SJSA1 (cell line): ENCODE measurements at regions not wholly inside any gene's neighbourhood (a gene's known extent, or its start where the extent isn't known, plus 50 kb on each side); places are given as distances from the start of the nearest gene placed in this dataset.

Source experiments
- DNase-seq, 2 experiments: peaks; one replicate each; pipeline ENCODE4 v3.0.0-alpha.2; 2015 to 2020; ENCODE audit warnings: low spot score in 2 of 2, low read depth in 1 of 2
- H3K27ac ChIP-seq: fragments of 250-450 bp; sonication (Bioruptor Pico); 2 replicates; pipeline ENCODE4 v1.5.1; 2020; ENCODE audit warnings: mild to moderate bottlenecking, moderate library complexity
- H3K27me3 ChIP-seq: fragments of 250-450 bp; sonication (Bioruptor Pico); replicated peaks from 2 replicates; pipeline ENCODE4 v1.5.1; 2020; ENCODE audit warnings: mild to moderate bottlenecking, moderate library complexity
- H3K36me3 ChIP-seq: fragments of 250-450 bp; sonication (Bioruptor Pico); 2 replicates; pipeline ENCODE4 v1.5.1; 2020; ENCODE audit warnings: mild to moderate bottlenecking
- H3K4me1 ChIP-seq: fragments of 250-450 bp; sonication (Bioruptor Pico); replicated peaks from 2 replicates; pipeline ENCODE4 v1.6.1; 2021; ENCODE audit warnings: mild to moderate bottlenecking
- H3K4me3 ChIP-seq: fragments of 250-450 bp; sonication (Bioruptor Pico); 2 replicates; pipeline ENCODE4 v1.5.1; 2020; ENCODE audit warnings: mild to moderate bottlenecking
- H3K9me3 ChIP-seq: fragments of 250-450 bp; sonication (Bioruptor Pico); replicated peaks from 2 replicates; pipeline ENCODE4 v1.5.1; 2020; ENCODE audit warnings: mild to moderate bottlenecking

- Histone ChIP-seq H3K27me3 (no peaks in the 10 kb centered on the region), H3K36me3 (no peaks in the 10 kb centered on the region), H3K4me3 (no peak overlapping the region), H3K9me3 (no peaks in the 10 kb centered on the region), H3K27ac (no peak overlapping the region), H3K4me1 (no peaks in the 10 kb centered on the region)
- DNase-seq: no peak
These were observed 820.8 kb upstream of the MAP3K7 start for GRCh38 chr6:91407706-91408105.

GRCh38 chr6:91392951-91393350 is 806.1 kb upstream of the MAP3K7 start:
- H3K27me3 ChIP-seq: no peaks in the 10 kb centered on the region
- H3K4me3 ChIP-seq: no peak overlapping the region
- no peak overlapping the region for H3K27ac ChIP-seq
- no peaks in the 10 kb centered on the region for H3K4me1 ChIP-seq
- no peaks in the 10 kb centered on the region for H3K36me3 ChIP-seq
- DNase-seq: no peak
- H3K9me3 ChIP-seq: no peaks in the 10 kb centered on the region

GRCh38 chr6:91387290-91388059 is 800.6 kb upstream of the MAP3K7 start:
- Histone ChIP-seq H3K4me3 (no peak overlapping the region), H3K27me3 (no peaks in the 10 kb centered on the region), H3K36me3 (no peaks in the 10 kb centered on the region), H3K27ac (no peak overlapping the region), H3K9me3 (no peaks in the 10 kb centered on the region), H3K4me1 (no peaks in the 10 kb centered on the region)
- DNase-seq: no peak

DNA sequence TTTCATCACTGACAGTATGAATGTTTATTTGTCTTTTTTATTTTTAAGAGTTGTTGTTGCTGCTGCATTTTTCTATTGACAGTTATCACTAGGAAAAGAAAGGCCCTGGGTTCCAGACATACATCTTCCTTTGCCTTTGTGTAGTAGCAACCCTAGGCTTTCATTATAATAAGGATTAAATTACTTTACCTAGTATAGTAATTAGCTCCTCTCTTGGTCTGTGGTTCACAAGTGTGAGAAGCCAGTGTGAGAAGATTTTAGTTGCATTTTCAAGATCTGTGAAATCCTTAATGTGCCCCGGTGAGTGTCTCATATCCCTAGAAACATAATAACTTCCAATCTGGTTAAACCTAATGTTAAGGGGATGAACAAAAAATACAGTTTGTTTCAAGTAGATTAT is 799.3 kb upstream of the MAP3K7 start:
- Histone ChIP-seq H3K4me1 (no peaks in the 10 kb centered on the region), H3K9me3 (no peaks in the 10 kb centered on the region), H3K27me3 (no peaks in the 10 kb centered on the region), H3K4me3 (no peak overlapping the region), H3K27ac (no peak overlapping the region), H3K36me3 (no peaks in the 10 kb centered on the region)
- no peak for DNase-seq

DNA sequence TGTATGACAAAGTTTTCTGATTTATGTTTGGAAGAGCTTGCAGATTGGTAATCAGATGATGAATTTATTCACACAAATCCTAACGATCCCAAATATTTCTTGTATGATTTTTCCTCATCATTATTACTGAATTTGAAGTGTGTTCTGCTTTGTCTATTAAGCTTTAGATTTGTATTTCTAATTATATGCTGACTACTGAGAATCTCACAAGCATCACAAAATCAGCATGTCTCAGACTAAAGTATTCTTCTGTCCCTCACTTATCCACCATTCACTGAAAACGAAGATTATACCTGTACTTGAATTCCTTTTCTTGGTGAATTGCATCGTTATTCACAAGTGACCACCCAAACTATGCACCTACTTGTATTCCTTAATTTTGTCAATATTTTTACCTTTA is 796.3 kb upstream of the MAP3K7 start:
- no peaks in the 10 kb centered on the region for H3K36me3 ChIP-seq
- no peak for DNase-seq
- no peaks in the 10 kb centered on the region for H3K4me1 ChIP-seq
- H3K27me3 ChIP-seq: no peaks in the 10 kb centered on the region
- H3K27ac ChIP-seq: no peak overlapping the region
- no peaks in the 10 kb centered on the region for H3K9me3 ChIP-seq
- H3K4me3 ChIP-seq: no peak overlapping the region

- no peak overlapping the region for H3K27ac ChIP-seq
- H3K9me3 ChIP-seq: no peaks in the 10 kb centered on the region
- H3K4me1 ChIP-seq: no peaks in the 10 kb centered on the region
- H3K36me3 ChIP-seq: no peaks in the 10 kb centered on the region
- no peaks in the 10 kb centered on the region for H3K27me3 ChIP-seq
- no peak for DNase-seq
- H3K4me3 ChIP-seq: no peak overlapping the region
These were observed 789.8 kb upstream of the MAP3K7 start for GRCh38 chr6:91376686-91377085.

DNA sequence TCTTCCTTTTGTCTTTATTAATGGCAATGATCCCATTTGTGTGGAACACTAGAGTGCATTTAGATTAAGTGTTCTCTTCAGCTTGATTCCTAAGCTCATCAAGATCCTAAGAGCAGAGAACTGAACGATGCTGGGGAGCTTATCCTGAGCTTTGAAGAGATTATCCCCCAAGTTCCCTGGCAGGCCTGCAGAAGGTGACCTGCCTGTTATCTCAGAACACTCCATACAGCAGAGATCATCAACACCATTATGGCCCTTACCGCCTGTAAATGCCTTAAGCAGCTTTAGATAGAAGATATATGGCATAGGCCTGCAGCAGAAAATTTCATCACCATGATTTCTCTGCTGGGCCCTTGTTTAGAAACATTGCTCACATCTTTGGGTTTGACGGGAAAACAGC is 779.9 kb upstream of the MAP3K7 start:
- Histone ChIP-seq H3K27ac (no peak overlapping the region), H3K9me3 (0 out of 2 replicates have a peak, but pooled peaks cover 3% of the 10 kb centered on the region), H3K36me3 (no peaks in the 10 kb centered on the region), H3K27me3 (no peaks in the 10 kb centered on the region), H3K4me1 (no peaks in the 10 kb centered on the region), H3K4me3 (no peak overlapping the region)
- no peak for DNase-seq

- Histone ChIP-seq H3K4me1 (no peaks in the 10 kb centered on the region), H3K36me3 (no peaks in the 10 kb centered on the region)
These were observed 772.1 kb upstream of the MAP3K7 start for GRCh38 chr6:91358986-91359385.

DNA sequence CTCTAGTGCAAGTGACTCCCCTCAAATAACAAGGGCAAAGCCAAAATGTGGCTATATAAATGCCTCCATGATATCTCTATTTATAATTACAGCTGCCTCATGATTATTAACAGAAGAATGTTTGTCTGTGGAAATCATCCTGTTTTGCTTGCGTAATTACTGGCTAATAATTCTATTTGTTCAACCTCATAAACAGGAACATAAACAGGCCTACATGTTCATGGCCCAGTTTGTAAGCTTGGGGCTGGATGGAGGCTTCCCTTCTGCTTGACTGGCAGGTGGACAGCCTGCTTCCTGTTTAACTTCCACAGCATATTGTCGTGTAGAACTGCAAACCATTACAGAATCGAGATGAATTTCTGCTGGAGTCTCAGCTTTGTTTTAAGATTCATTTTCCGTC is 766.0 kb upstream of the MAP3K7 start:
- Histone ChIP-seq H3K4me3 (no peak overlapping the region), H3K27me3 (no peaks in the 10 kb centered on the region), H3K9me3 (no peaks in the 10 kb centered on the region), H3K36me3 (no peaks in the 10 kb centered on the region), H3K27ac (no peak overlapping the region), H3K4me1 (no peaks in the 10 kb centered on the region)
- DNase-seq: no peak

More at GRCh38 chr6:91358986-91359385, 772.1 kb upstream of the MAP3K7 start:
- no peak for DNase-seq
- H3K27ac ChIP-seq: no peak overlapping the region
- H3K9me3 ChIP-seq: 0 out of 2 replicates have a peak, but pooled peaks cover 3% of the 10 kb centered on the region
- no peak overlapping the region for H3K4me3 ChIP-seq
- H3K27me3 ChIP-seq: no peaks in the 10 kb centered on the region

GRCh38 chr6:91352321-91352720 is 765.4 kb upstream of the MAP3K7 start:
- no peaks in the 10 kb centered on the region for H3K27me3 ChIP-seq
- no peak overlapping the region for H3K27ac ChIP-seq
- H3K4me3 ChIP-seq: no peak overlapping the region
- H3K36me3 ChIP-seq: no peaks in the 10 kb centered on the region
- no peaks in the 10 kb centered on the region for H3K9me3 ChIP-seq
- no peak for DNase-seq
- H3K4me1 ChIP-seq: no peaks in the 10 kb centered on the region

DNA sequence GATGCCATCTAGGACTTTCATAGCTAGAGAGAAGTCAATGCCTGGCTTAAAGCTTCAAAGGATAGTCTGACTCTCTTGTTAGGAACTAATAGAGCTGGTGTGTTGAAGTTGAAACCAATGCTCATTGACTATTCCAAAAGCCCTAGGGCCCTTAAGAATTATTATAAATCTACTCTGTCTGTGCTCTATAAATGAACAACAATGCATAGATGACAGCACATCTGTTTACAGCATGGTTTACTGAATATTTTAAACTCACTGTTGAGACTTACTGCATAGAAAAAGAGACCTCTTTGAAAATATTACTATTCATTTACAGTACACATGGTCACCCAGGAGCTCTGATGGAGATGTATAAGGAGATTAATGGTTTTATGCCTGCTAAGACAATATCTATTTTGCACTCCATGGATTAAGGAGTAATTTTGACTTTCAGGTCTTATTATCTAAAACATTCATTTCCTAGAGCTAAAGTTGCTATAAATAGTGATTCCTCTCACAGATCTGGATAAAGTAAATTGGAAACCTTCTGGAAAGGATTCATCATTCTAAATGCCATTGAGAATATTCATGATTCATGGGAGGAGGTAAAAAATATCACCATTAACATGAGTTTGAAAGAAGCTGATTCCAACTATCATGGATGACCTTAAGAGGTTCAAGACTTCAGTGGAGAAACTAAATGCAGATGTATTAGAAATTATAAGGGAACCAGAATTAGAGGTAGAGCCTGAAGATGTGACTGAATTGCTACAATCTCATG is 763.5 kb upstream of the MAP3K7 start:
- Histone ChIP-seq H3K9me3 (no peaks in the 10 kb centered on the region), H3K4me3 (no peak overlapping the region), H3K4me1 (no peaks in the 10 kb centered on the region), H3K27me3 (no peaks in the 10 kb centered on the region), H3K36me3 (no peaks in the 10 kb centered on the region), H3K27ac (no peak overlapping the region)
- DNase-seq: no peak

GRCh38 chr6:91341473-91341872 is 754.6 kb upstream of the MAP3K7 start:
- H3K4me1 ChIP-seq: no peaks in the 10 kb centered on the region
- no peaks in the 10 kb centered on the region for H3K36me3 ChIP-seq
- H3K27ac ChIP-seq: no peak overlapping the region
- H3K9me3 ChIP-seq: no peaks in the 10 kb centered on the region
- H3K27me3 ChIP-seq: no peaks in the 10 kb centered on the region; the same call in 1 of the 2 replicates
- H3K4me3 ChIP-seq: no peak overlapping the region
- no peak for DNase-seq

GRCh38 chr6:91340896-91341395 is 754.1 kb upstream of the MAP3K7 start:
- Histone ChIP-seq H3K4me3 (no peak overlapping the region), H3K4me1 (no peaks in the 10 kb centered on the region), H3K36me3 (no peaks in the 10 kb centered on the region)

DNA sequence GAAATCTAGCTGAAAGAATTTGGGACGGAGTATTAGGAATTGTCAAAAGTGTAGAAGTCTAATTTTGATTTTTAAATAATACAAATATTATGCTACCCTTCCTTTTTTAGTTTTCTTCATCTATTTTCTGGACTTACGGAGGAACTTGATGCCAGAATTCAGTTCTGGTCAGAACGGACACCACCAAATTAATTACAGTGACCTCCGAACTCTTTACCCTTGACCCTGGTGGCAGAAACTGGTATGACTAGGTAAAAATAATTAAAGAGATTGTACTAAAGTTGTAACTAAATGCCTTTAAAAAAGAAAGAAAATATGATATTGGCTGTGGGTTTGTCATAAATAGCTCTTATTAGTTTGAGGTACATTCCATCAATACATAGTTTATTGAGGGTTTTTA is 751.1 kb upstream of the MAP3K7 start:
- Histone ChIP-seq H3K9me3 (no peaks in the 10 kb centered on the region), H3K36me3 (no peaks in the 10 kb centered on the region)

More at GRCh38 chr6:91340896-91341395, 754.1 kb upstream of the MAP3K7 start:
- no peak for DNase-seq
- no peaks in the 10 kb centered on the region; the same call in 1 of the 2 replicates for H3K27me3 ChIP-seq
- H3K9me3 ChIP-seq: no peaks in the 10 kb centered on the region
- H3K27ac ChIP-seq: no peak overlapping the region

More for the DNA sequence above, 751.1 kb upstream of the MAP3K7 start:
- Histone ChIP-seq H3K4me3 (no peak overlapping the region), H3K27me3 (no peaks in the 10 kb centered on the region), H3K4me1 (no peaks in the 10 kb centered on the region), H3K27ac (no peak overlapping the region)
- no peak for DNase-seq
